ENCODE measurements at regions not wholly inside any gene's neighbourhood (a gene's known extent, or its start where the extent isn't known, plus 50 kb on each side); places are given as distances from the start of the nearest gene placed in this dataset.

GRCh38 chr15:39497016-39497758, 83.7 kb upstream of the THBS1 start:
- TF ChIP-seq CTCF (IDR thresholded peaks at IDR 0.05; ENCODE audit: low read depth, low read length), result no peak
- no peak overlapping the region for H3K4me3 ChIP-seq (replicated peaks in 1 of 2; ENCODE audit: low read depth in 2 of 2, low read length in 2 of 2)
- DNase-seq (ENCODE audit: low read depth in 2 of 2), result no peak

- peak in 1 of 2 donors; percentile 34 for DNase-seq (ENCODE audit: low read depth in 2 of 2)
- no peak overlapping the region for H3K4me3 ChIP-seq (replicated peaks in 1 of 2; ENCODE audit: low read depth in 2 of 2, low read length in 2 of 2)
- no peak for TF ChIP-seq CTCF (IDR thresholded peaks at IDR 0.05; ENCODE audit: low read depth, low read length)
Measured at GRCh38 chr15:39497759-39498565, 82.9 kb upstream of the THBS1 start.

- H3K4me3 ChIP-seq (replicated peaks in 1 of 2; ENCODE audit: low read depth in 2 of 2, low read length in 2 of 2), result no peak overlapping the region
- no peak for TF ChIP-seq CTCF (IDR thresholded peaks at IDR 0.05; ENCODE audit: low read depth, low read length)
- DNase-seq (ENCODE audit: low read depth in 2 of 2), result peak in 1 of 2 donors; percentile 67
Measured at GRCh38 chr15:39498629-39499028, 82.2 kb upstream of the THBS1 start.

- no peak for TF ChIP-seq CTCF (IDR thresholded peaks at IDR 0.05; ENCODE audit: low read depth, low read length)
- no peak for DNase-seq (ENCODE audit: low read depth in 2 of 2)
- H3K4me3 ChIP-seq (replicated peaks in 1 of 2; ENCODE audit: low read depth in 2 of 2, low read length in 2 of 2), result no peak overlapping the region
Measured at GRCh38 chr15:39499042-39499441, 81.8 kb upstream of the THBS1 start.

DNA sequence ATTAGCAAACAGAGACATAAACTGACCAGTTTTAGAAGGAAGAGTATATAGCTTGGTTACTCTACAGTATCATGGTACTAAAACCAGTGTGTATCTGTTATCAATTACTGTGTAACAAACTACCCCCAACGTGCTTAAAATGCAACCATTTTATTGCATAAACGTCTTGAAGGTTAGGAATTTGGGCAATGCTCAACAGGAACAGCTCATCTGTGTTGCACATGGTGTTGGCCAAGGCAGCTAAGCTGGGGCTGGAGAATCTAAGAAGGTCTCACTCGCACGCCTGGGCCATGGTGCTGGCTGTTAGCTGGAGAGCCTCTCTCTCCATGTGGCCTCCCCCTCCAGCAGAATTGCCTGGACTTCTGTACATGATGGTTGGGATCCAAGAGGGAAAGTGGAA, 81.2 kb upstream of the THBS1 start:
- TF ChIP-seq CTCF (IDR thresholded peaks at IDR 0.05; ENCODE audit: low read depth, low read length), result no peak
- DNase-seq (ENCODE audit: low read depth in 2 of 2), result no peak
- no peak overlapping the region for H3K4me3 ChIP-seq (replicated peaks in 1 of 2; ENCODE audit: low read depth in 2 of 2, low read length in 2 of 2)

DNA sequence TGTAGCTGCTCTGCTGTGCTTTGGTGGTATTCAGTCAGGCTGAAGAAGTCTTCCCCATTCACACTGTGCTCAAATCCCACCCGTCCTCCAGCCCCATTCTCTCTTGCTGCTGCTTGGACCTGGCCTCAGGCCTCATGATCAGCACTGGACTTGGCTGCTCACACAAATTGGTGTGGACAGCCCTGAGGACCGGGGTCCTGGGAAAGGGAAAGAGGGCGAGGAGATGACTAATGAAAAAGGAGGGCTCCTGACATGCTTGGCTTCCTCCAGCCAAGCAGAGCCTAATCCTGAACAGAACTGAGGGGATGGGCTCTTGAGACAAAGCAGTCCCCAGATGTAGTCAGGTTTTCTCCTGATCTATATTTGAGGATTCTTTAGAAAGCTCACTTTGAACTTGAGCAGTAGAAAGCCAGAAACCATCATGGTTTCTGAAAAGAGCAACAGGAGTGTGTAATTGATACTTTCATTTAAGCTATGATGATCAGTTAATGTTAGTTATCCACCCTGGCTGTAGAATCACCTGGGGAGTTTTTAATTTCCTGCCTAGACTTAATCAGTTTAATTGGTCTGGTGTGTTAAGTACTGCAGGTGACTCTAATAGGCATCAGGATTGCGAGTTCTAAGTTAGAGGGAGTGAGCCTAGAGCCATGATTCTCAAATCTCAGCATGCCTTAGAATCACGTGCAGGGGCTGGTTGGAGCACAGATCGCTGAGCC, 79.4 kb upstream of the THBS1 start:
- peak in 1 of 2 donors; percentile 55 for DNase-seq (ENCODE audit: low read depth in 2 of 2)
- no peak overlapping the region for H3K4me3 ChIP-seq (replicated peaks in 1 of 2; ENCODE audit: low read depth in 2 of 2, low read length in 2 of 2)
- TF ChIP-seq CTCF (IDR thresholded peaks at IDR 0.05; ENCODE audit: low read depth, low read length), result no peak

All from cardiac fibroblast (primary cell).